ENCODE measurements at regions not wholly inside any gene's neighbourhood (a gene's known extent, or its start where the extent isn't known, plus 50 kb on each side); places are given as distances from the start of the nearest gene placed in this dataset.

- no peak for DNase-seq (ENCODE audit: low read depth in 2 of 2)
Observed at GRCh38 chr1:243944429-243945160, 94.6 kb upstream of the AKT3 start.

GRCh38 chr1:243943671-243944428 is 93.8 kb upstream of the AKT3 start:
- DNase-seq (ENCODE audit: low read depth in 2 of 2) = no peak

GRCh38 chr1:243942196-243943150 is 92.4 kb upstream of the AKT3 start:
- no peak for DNase-seq (ENCODE audit: low read depth in 2 of 2)

- no peak for DNase-seq (ENCODE audit: low read depth in 2 of 2)
Observed at GRCh38 chr1:243940451-243940850, 90.4 kb upstream of the AKT3 start.

GRCh38 chr1:243939167-243939848 is 89.3 kb upstream of the AKT3 start:
- DNase-seq (ENCODE audit: low read depth in 2 of 2) = no peak

- DNase-seq (ENCODE audit: low read depth in 2 of 2) = no peak
Observed at GRCh38 chr1:243938208-243938607, 88.2 kb upstream of the AKT3 start.

- DNase-seq (ENCODE audit: low read depth in 2 of 2) = no peak
Observed at GRCh38 chr1:243933495-243933894, 83.5 kb upstream of the AKT3 start.

GRCh38 chr1:243931957-243932356 is 81.9 kb upstream of the AKT3 start:
- DNase-seq (ENCODE audit: low read depth in 2 of 2) = no peak

- no peak for DNase-seq (ENCODE audit: low read depth in 2 of 2)
Observed at GRCh38 chr1:243930822-243931671, 81.0 kb upstream of the AKT3 start.

- no peak for DNase-seq (ENCODE audit: low read depth in 2 of 2)
Observed at GRCh38 chr1:243927381-243927780, 77.3 kb upstream of the AKT3 start.

GRCh38 chr1:243926803-243927245 is 76.8 kb upstream of the AKT3 start:
- no peak for DNase-seq (ENCODE audit: low read depth in 2 of 2)

- DNase-seq (ENCODE audit: low read depth in 2 of 2) = no peak
Observed at GRCh38 chr1:243926299-243926698, 76.3 kb upstream of the AKT3 start.

GRCh38 chr1:243924588-243925349 is 74.7 kb upstream of the AKT3 start:
- no peak for DNase-seq (ENCODE audit: low read depth in 2 of 2)

- DNase-seq (ENCODE audit: low read depth in 2 of 2) = no peak
Observed at GRCh38 chr1:243924188-243924587, 74.1 kb upstream of the AKT3 start.

GRCh38 chr1:243923292-243924171 is 73.5 kb upstream of the AKT3 start:
- no peak for DNase-seq (ENCODE audit: low read depth in 2 of 2)

- no peak for DNase-seq (ENCODE audit: low read depth in 2 of 2)
Observed at GRCh38 chr1:243921111-243921510, 71.1 kb upstream of the AKT3 start.

GRCh38 chr1:243917863-243918565 is 68.0 kb upstream of the AKT3 start:
- DNase-seq (ENCODE audit: low read depth in 2 of 2) = no peak

Data from stimulated activated CD8-positive, alpha-beta memory T cell treated with anti-CD3 and anti-CD28 coated beads, Interleukin-2, amount 100 ng/mL, for 48 hours (primary cell).